GM12873 (cell line): ENCODE measurements at regions not wholly inside any gene's neighbourhood (a gene's known extent, or its start where the extent isn't known, plus 50 kb on each side); places are given as distances from the start of the nearest gene placed in this dataset.

Source experiments
- CTCF ChIP-seq: IDR thresholded peaks from 2 replicates; pipeline ENCODE4 v1.5.1; 2012; ENCODE audit warnings: low read depth, mild to moderate bottlenecking, moderate library complexity, low read length, control low read depth; ENCODE audit not compliant: insufficient read depth; ENCODE audit errors: missing control alignments

GRCh38 chr14:50001999-50002925, 109.4 kb downstream of the ARF6 start:
- TF ChIP-seq CTCF, result no peak

- no peak for TF ChIP-seq CTCF
Measured at GRCh38 chr14:50002926-50003212, 110.0 kb downstream of the ARF6 start.

GRCh38 chr14:50003213-50004021, 110.5 kb downstream of the ARF6 start:
- TF ChIP-seq CTCF, result no peak

GRCh38 chr14:50006141-50006540, 110.2 kb downstream of the VCPKMT start:
- no peak for TF ChIP-seq CTCF

GRCh38 chr14:50007123-50007903, 109.1 kb downstream of the VCPKMT start:
- TF ChIP-seq CTCF, result no peak

- no peak for TF ChIP-seq CTCF
Measured at GRCh38 chr14:50008562-50008961, 107.8 kb downstream of the VCPKMT start.

- no peak for TF ChIP-seq CTCF
Measured at GRCh38 chr14:50008974-50009373, 107.4 kb downstream of the VCPKMT start.
